HepG2 (cell line): ENCODE measurements at regions not wholly inside any gene's neighbourhood (a gene's known extent, or its start where the extent isn't known, plus 50 kb on each side); places are given as distances from the start of the nearest gene placed in this dataset.

Experiments used
- ATAC-seq: fragments of 200-7000 bp; cut with Tn5 transposase; 3 replicates; pipeline ENCODE4 v1.9.1; 2020; ENCODE audit warnings: mild to moderate bottlenecking, moderate library complexity
- BruUV-seq: library from RNA; stranded (reverse); fragments of 400-500 nt; replicated peaks from 2 replicates; lab custom pipeline; 2021; lab: Mats Ljungman, UMichigan
- CTCF ChIA-PET: fragments of 300-600 bp; formaldehyde crosslinking; extraction: SDS; loops from one replicate; lab custom pipeline; 2021; ENCODE audit warnings: low total read pairs, inconsistent platforms, low intra/inter-chr PET ratio; lab: Yijun Ruan, JAX
- POLR2A ChIA-PET: fragments of 350-600 bp; sonication (Branson Sonifier 250); formaldehyde crosslinking; loops from one replicate; lab custom pipeline; 2020; ENCODE audit warnings: antibody characterized with exemption, inconsistent platforms; lab: Yijun Ruan, JAX
- DNase-seq: peaks from one replicate; pipeline ENCODE4 v3.0.0-alpha.2; 2015; ENCODE audit warnings: low spot score
- FAIRE-seq: peaks from 3 replicates; lab custom pipeline; 2011; peaks lifted over from hg19 to GRCh38; lab: Jason Lieb, UNC
- H2AFZ ChIP-seq: one replicate; pipeline ENCODE4 v1.6.1; 2011; ENCODE audit warnings: low read length, inconsistent platforms
- H3K27ac ChIP-seq: fragments of 300-600 bp; 3 replicates; pipeline ENCODE4 v1.8.0; 2011; ENCODE audit warnings: mixed run types, mild to moderate bottlenecking, mixed read lengths, low read length, inconsistent platforms; ENCODE audit not compliant: insufficient read depth; ENCODE audit errors: extremely low read length
- H3K27me3 ChIP-seq, 2 experiments: fragments of 200-600 bp in 1 of 2; 2 replicates in 1 of 2; 3 replicates in 1 of 2; pipeline versions ENCODE4 v1.6.0 to v1.8.0; 2011; ENCODE audit warnings: low read length in 2 of 2, mild to moderate bottlenecking in 2 of 2, moderate library complexity in 2 of 2, inconsistent platforms in 1 of 2; ENCODE audit not compliant: insufficient read depth in 2 of 2, control insufficient read depth in 1 of 2
- H3K36me3 ChIP-seq, 2 experiments: fragments of 200-600 bp in 1 of 2; replicated peaks in 1 of 2; 2 replicates in 1 of 2; 3 replicates in 1 of 2; pipeline versions ENCODE4 v1.5.1 to v1.8.0; 2011; ENCODE audit warnings: low read length in 2 of 2, inconsistent platforms in 1 of 2; ENCODE audit not compliant: insufficient read depth in 2 of 2, control insufficient read depth in 1 of 2
- H3K4me1 ChIP-seq: 2 replicates; pipeline ENCODE4 v1.5.1; 2012; ENCODE audit warnings: low read length, inconsistent platforms; ENCODE audit not compliant: insufficient read depth
- H3K4me2 ChIP-seq: 2 replicates; pipeline ENCODE4 v1.6.0; 2011; ENCODE audit warnings: low read depth, low read length, inconsistent platforms
- H3K4me3 ChIP-seq, 3 experiments: fragments of 200-600 bp in 1 of 3; sonication (generic), shearing (Covaris generic) in 1 of 3; replicated peaks in 1 of 3; 2 replicates each; pipeline ENCODE4 v1.5.1; 2011 to 2016; ENCODE audit warnings: low read length in 3 of 3, inconsistent platforms in 2 of 3, low read depth in 2 of 3, mild to moderate bottlenecking in 2 of 3, control low read depth in 1 of 3, mixed read lengths in 1 of 3; ENCODE audit not compliant: insufficient read depth in 1 of 3
- H3K79me2 ChIP-seq: one replicate; pipeline ENCODE4 v1.6.1; 2011; ENCODE audit warnings: low read length, inconsistent platforms; ENCODE audit not compliant: insufficient read depth
- H3K9ac ChIP-seq: 2 replicates; pipeline ENCODE4 v1.6.0; 2011; ENCODE audit warnings: mild to moderate bottlenecking, low read depth, low read length, inconsistent platforms; ENCODE audit not compliant: insufficient read depth
- H3K9me3 ChIP-seq: 2 replicates; pipeline ENCODE4 v1.5.1; 2012; ENCODE audit warnings: mild to moderate bottlenecking, low read length
- H4K20me1 ChIP-seq: 2 replicates; pipeline ENCODE4 v1.6.0; 2011; ENCODE audit warnings: inconsistent platforms, mild to moderate bottlenecking, low read length, moderate library complexity; ENCODE audit not compliant: insufficient read depth
- BCL6 ChIP-seq: IDR thresholded peaks from 2 replicates; pipeline ENCODE4 v1.6.1; 2016; ENCODE audit warnings: missing genetic modification reagents, missing compliant biosample characterization
- CEBPG ChIP-seq: IDR thresholded peaks from 2 replicates; pipeline ENCODE4 v1.6.1; 2016
- FOSL1 ChIP-seq: sonication (generic); formaldehyde crosslinking; IDR thresholded peaks from 2 replicates; pipeline ENCODE4 v1.9.0; 2021; ENCODE audit warnings: missing genetic modification reagents, borderline replicate concordance
- FOXA3 ChIP-seq: IDR thresholded peaks from 2 replicates; pipeline ENCODE4 v1.6.1; 2016; ENCODE audit warnings: missing genetic modification reagents, missing compliant biosample characterization
- JUND ChIP-seq: sonication (generic); formaldehyde crosslinking; IDR thresholded peaks from 2 replicates; pipeline ENCODE4 v1.8.0; 2022; ENCODE audit warnings: mild to moderate bottlenecking, missing genetic modification reagents
- MED1 ChIP-seq: sonication (generic); formaldehyde crosslinking; IDR thresholded peaks from 2 replicates; pipeline ENCODE4 v1.4.0; 2020; ENCODE audit warnings: missing genetic modification reagents
- RXRB ChIP-seq: IDR thresholded peaks from 2 replicates; pipeline ENCODE4 v1.6.1; 2016; ENCODE audit warnings: borderline replicate concordance, missing genetic modification reagents, missing compliant biosample characterization
- SAP130 ChIP-seq: IDR thresholded peaks from 2 replicates; pipeline ENCODE4 v1.6.1; 2016; ENCODE audit warnings: low read depth
- SMC3 ChIP-seq: IDR thresholded peaks from 2 replicates; pipeline ENCODE4 v1.6.1; 2011; ENCODE audit warnings: low read length, improper control_type of control experiment
- SOX6 ChIP-seq, 2 experiments: fragments of 450-650 bp in 1 of 2; sonication (generic) in 1 of 2; formaldehyde crosslinking in 1 of 2; IDR thresholded peaks; 2 replicates each; pipeline versions ENCODE4 v1.4.0 to v1.6.1; 2017 to 2020; ENCODE audit warnings: antibody characterized with exemption in 1 of 2, mild to moderate bottlenecking in 1 of 2, missing genetic modification reagents in 1 of 2
- THAP11 ChIP-seq: IDR thresholded peaks from 2 replicates; pipeline ENCODE4 v1.6.1; 2016; ENCODE audit warnings: missing biosample characterization, missing genetic modification reagents
- U2AF2 ChIP-seq: fragments of 200-400 bp; formaldehyde crosslinking; IDR thresholded peaks from 2 replicates; pipeline ENCODE4 v1.6.1; 2017; ENCODE audit warnings: low read depth, mild to moderate bottlenecking, low read length
- ZMAT3 ChIP-seq: sonication (generic); formaldehyde crosslinking; conservative IDR thresholded peaks from 2 replicates; pipeline ENCODE4 v1.7.0; 2021; ENCODE audit warnings: missing genetic modification reagents
- ZNF326 ChIP-seq: sonication (generic); formaldehyde crosslinking; IDR thresholded peaks from 2 replicates; pipeline ENCODE4 v1.4.0; 2020; ENCODE audit warnings: missing genetic modification reagents, borderline replicate concordance
- ZNF644 ChIP-seq: IDR thresholded peaks from 2 replicates; pipeline ENCODE4 v1.6.1; 2016; ENCODE audit warnings: low read depth
- WGBS: methylation state at CpG from one replicate; pipeline ENCODE4 v1.1.6; 2017; ENCODE audit warnings: low lambda C conversion rate; 5-methylcytosine and 5-hydroxymethylcytosine counted together
- in situ Hi-C: cut with HindIII; loops from 2 replicates; pipeline ENCODE4 v1.10.0; 2017; ENCODE audit warnings: low pct_unique_long_range_greater_than_20kb; ENCODE audit not compliant: extremely low pct_ligation_motif_present
- intact Hi-C: fragments of 100-400 bp; cut with micrococcal nuclease; formaldehyde crosslinking; loops from one replicate; pipeline ENCODE4 v1.10.0; 2022; ENCODE audit not compliant: unreplicated experiment
- TF ChIP-seq, protein P1 (sequence below): IDR thresholded peaks from 2 replicates; pipeline ENCODE4 v1.6.1; 2016
- TF ChIP-seq, protein P2 (sequence below): fragments of 450-650 bp; IDR thresholded peaks from 2 replicates; pipeline ENCODE4 v1.6.1; 2017
- TF ChIP-seq, protein P3 (sequence below): sonication (generic); formaldehyde crosslinking; IDR thresholded peaks from 2 replicates; pipeline ENCODE4 v1.9.0; 2021; ENCODE audit warnings: missing genetic modification reagents, mild to moderate bottlenecking, borderline replicate concordance
- TF ChIP-seq, protein P4 (sequence below): IDR thresholded peaks from 2 replicates; pipeline ENCODE4 v1.6.1; 2018; ENCODE audit warnings: missing genetic modification reagents

DNA sequence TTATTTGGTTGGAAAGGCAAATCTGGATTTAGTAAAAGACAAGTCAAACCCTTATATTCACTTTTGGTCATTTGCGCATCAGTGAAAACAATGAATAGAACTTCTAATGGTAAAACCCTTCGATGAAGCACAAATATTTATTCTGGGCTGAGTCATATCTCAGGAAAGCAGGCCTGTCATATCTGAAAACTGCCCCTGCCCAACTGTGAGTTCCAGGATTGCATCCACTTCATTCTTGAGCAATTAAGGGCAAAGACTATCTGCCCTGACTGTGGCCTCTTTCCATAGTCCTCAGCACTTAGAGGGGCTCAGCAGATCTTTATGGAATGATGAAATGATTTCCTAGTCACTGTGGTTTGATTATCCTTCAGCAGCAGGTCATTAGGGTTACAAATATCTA is 795.2 kb upstream of the ID2 start:
- intact Hi-C loops (loop anchor here (5.0 kb wide), 1 partner anchor 36 kb away; no protein-coding TSS in a partner anchor), in situ Hi-C loops (no loop called here)
- Histone ChIP-seq H3K27me3 (no peaks in the 10 kb centered on the region), H2AFZ (no peak overlapping the region), H4K20me1 (no peaks in the 10 kb centered on the region), H3K4me3 (no peak overlapping the region), H3K27ac (no peak overlapping the region), H3K4me2 (no peak overlapping the region), H3K4me1 (peaks cover 11% of the 10 kb centered on the region; the same call in 1 of the 2 replicates), H3K9ac (no peak overlapping the region), H3K9me3 (no peaks in the 10 kb centered on the region), H3K79me2 (no peaks in the 10 kb centered on the region), H3K36me3 (no peaks in the 10 kb centered on the region)
- FAIRE-seq (no peak), DNase-seq (peak; percentile 42), ATAC-seq (peak; percentile 80)
- ChIA-PET POLR2A (no interaction called here), CTCF (no interaction called here)
- 22% methylated on average over 2 of the region's 2 CpGs for WGBS
- no TSS peak for BruUV-seq
- TF ChIP-seq, protein P1, sequence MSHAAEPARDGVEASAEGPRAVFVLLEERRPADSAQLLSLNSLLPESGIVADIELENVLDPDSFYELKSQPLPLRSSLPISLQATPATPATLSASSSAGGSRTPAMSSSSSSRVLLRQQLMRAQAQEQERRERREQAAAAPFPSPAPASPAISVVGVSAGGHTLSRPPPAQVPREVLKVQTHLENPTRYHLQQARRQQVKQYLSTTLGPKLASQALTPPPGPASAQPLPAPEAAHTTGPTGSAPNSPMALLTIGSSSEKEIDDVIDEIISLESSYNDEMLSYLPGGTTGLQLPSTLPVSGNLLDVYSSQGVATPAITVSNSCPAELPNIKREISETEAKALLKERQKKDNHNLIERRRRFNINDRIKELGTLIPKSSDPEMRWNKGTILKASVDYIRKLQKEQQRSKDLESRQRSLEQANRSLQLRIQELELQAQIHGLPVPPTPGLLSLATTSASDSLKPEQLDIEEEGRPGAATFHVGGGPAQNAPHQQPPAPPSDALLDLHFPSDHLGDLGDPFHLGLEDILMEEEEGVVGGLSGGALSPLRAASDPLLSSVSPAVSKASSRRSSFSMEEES: no peak
- TF ChIP-seq THAP11 (CRISPR knock-in tag): 0 out of 2 replicates have a peak, but pooled peaks have one; percentile 38
- TF ChIP-seq CEBPG (CRISPR knock-in tag): peak; percentile 65; the same call in 1 of the 2 replicates
- TF ChIP-seq SAP130: peak; percentile 13; the same call in 1 of the 2 replicates
- peak; percentile 40; the same call in 1 of the 2 replicates for TF ChIP-seq MED1 (CRISPR knock-in tag)
- TF ChIP-seq FOSL1: peak; percentile 16; the same call in 1 of the 2 replicates
- TF ChIP-seq, protein P2, sequence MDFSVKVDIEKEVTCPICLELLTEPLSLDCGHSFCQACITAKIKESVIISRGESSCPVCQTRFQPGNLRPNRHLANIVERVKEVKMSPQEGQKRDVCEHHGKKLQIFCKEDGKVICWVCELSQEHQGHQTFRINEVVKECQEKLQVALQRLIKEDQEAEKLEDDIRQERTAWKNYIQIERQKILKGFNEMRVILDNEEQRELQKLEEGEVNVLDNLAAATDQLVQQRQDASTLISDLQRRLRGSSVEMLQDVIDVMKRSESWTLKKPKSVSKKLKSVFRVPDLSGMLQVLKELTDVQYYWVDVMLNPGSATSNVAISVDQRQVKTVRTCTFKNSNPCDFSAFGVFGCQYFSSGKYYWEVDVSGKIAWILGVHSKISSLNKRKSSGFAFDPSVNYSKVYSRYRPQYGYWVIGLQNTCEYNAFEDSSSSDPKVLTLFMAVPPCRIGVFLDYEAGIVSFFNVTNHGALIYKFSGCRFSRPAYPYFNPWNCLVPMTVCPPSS: no peak
- TF ChIP-seq RXRB: peak; percentile 24; the same call in 1 of the 2 replicates
- no peak for TF ChIP-seq ZMAT3
- TF ChIP-seq ZNF326: no peak
- 0 out of 2 replicates have a peak, but pooled peaks have one; percentile 17 for TF ChIP-seq ZNF644 (CRISPR knock-in tag)
- peak; percentile 70 for TF ChIP-seq BCL6
- TF ChIP-seq, protein P3, sequence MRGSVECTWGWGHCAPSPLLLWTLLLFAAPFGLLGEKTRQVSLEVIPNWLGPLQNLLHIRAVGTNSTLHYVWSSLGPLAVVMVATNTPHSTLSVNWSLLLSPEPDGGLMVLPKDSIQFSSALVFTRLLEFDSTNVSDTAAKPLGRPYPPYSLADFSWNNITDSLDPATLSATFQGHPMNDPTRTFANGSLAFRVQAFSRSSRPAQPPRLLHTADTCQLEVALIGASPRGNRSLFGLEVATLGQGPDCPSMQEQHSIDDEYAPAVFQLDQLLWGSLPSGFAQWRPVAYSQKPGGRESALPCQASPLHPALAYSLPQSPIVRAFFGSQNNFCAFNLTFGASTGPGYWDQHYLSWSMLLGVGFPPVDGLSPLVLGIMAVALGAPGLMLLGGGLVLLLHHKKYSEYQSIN (CRISPR knock-in tag): no peak
- 0 out of 2 replicates have a peak, but pooled peaks have one; percentile 42 for TF ChIP-seq JUND (CRISPR knock-in tag)
- TF ChIP-seq, protein P4, sequence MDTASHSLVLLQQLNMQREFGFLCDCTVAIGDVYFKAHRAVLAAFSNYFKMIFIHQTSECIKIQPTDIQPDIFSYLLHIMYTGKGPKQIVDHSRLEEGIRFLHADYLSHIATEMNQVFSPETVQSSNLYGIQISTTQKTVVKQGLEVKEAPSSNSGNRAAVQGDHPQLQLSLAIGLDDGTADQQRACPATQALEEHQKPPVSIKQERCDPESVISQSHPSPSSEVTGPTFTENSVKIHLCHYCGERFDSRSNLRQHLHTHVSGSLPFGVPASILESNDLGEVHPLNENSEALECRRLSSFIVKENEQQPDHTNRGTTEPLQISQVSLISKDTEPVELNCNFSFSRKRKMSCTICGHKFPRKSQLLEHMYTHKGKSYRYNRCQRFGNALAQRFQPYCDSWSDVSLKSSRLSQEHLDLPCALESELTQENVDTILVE (CRISPR knock-in tag): no peak
- TF ChIP-seq FOXA3 (CRISPR knock-in tag): peak; percentile 37; the same call in 1 of the 2 replicates
- TF ChIP-seq SMC3: 0 out of 2 replicates have a peak, but pooled peaks have one; percentile 8
- no peak for TF ChIP-seq SOX6 (IDR thresholded peaks at IDR 0.05)
- peak; percentile 41 for TF ChIP-seq SOX6 (CRISPR knock-in tag; IDR thresholded peaks at IDR 0.05)
- no peak for TF ChIP-seq U2AF2
